DOHH2 (cell line): ENCODE measurements at regions not wholly inside any gene's neighbourhood (a gene's known extent, or its start where the extent isn't known, plus 50 kb on each side); places are given as distances from the start of the nearest gene placed in this dataset.

Experiments used
- EZH2phosphoT487 ChIP-seq: fragments of 200-600 bp; sonication (generic); IDR thresholded peaks from 2 replicates; pipeline ENCODE4 v1.6.1; 2017; ENCODE audit warnings: borderline replicate concordance, mild to moderate bottlenecking, antibody characterized with exemption, low read length, moderate library complexity, mixed read lengths
- TF ChIP-seq, protein P1 (sequence below): fragments of 200-600 bp; sonication (generic); IDR thresholded peaks from one replicate; pipeline ENCODE4 v1.5.1; 2014; ENCODE audit warnings: antibody characterized with exemption, mild to moderate bottlenecking, low read depth, low read length; ENCODE audit not compliant: poor library complexity, severe bottlenecking

DNA sequence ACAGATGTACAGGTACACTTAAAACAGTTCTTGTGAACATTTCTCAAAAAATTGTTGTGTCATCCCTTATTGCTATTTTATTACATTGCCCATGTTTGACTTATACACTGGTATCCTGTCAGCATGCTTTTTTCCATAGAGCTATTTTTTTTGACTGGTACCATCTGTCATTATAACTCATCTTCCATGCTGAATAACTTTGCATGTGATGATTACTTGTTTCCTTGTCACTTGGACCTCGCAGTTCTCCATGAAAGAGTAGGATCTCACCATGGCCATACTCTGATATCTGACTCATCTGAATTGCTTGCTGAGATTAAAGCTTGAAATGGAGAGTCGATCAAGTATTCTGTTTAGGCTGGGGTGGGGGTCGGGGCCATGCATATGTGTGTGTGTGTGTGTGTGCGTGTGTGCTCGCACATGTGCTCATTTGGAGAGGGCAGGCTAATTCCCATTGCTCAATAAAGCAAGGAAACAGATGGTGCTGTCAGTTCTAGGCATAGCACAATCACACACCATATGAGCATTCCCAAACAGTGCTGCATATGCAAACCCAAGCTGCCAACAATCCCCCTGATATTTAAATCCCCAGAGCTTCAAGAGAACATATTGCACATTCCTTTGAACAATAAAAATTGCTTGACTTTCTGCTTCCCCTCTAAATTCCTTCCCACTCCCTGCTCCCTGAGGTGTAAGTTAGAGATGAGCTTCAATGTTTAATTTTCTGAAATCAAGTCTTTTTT lies 62.9 kb downstream of the NHLRC3 start:
- TF ChIP-seq, protein P1, sequence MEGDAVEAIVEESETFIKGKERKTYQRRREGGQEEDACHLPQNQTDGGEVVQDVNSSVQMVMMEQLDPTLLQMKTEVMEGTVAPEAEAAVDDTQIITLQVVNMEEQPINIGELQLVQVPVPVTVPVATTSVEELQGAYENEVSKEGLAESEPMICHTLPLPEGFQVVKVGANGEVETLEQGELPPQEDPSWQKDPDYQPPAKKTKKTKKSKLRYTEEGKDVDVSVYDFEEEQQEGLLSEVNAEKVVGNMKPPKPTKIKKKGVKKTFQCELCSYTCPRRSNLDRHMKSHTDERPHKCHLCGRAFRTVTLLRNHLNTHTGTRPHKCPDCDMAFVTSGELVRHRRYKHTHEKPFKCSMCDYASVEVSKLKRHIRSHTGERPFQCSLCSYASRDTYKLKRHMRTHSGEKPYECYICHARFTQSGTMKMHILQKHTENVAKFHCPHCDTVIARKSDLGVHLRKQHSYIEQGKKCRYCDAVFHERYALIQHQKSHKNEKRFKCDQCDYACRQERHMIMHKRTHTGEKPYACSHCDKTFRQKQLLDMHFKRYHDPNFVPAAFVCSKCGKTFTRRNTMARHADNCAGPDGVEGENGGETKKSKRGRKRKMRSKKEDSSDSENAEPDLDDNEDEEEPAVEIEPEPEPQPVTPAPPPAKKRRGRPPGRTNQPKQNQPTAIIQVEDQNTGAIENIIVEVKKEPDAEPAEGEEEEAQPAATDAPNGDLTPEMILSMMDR = no peak
- no peak for TF ChIP-seq EZH2phosphoT487
